Adrenal gland (tissue), 5 donors: ENCODE measurements at regions not wholly inside any gene's neighbourhood (a gene's known extent, or its start where the extent isn't known, plus 50 kb on each side); places are given as distances from the start of the nearest gene placed in this dataset.

Source experiments
- CTCF ChIP-seq, 6 experiments: fragments of 450-650 bp in 4 of 6; fragments of 200-600 bp in 2 of 6; sonication (generic) in 1 of 6; IDR thresholded peaks; 1 replicate in 5 of 6; 2 replicates in 1 of 6; pipeline versions ENCODE4 v1.5.1 to v1.8.0; 2016 to 2021; ENCODE audit warnings: antibody characterized with exemption in 6 of 6, mild to moderate bottlenecking in 2 of 6, moderate library complexity in 1 of 6
- POLR2A ChIP-seq, 2 donors: fragments of 450-650 bp; IDR thresholded peaks; one replicate each; pipeline ENCODE4 v1.6.1; 2017; ENCODE audit warnings: antibody characterized with exemption in 2 of 2, mild to moderate bottlenecking in 2 of 2, moderate library complexity in 1 of 2
- donor health status: DM: no; HTN: no; CAD: no.

DNA sequence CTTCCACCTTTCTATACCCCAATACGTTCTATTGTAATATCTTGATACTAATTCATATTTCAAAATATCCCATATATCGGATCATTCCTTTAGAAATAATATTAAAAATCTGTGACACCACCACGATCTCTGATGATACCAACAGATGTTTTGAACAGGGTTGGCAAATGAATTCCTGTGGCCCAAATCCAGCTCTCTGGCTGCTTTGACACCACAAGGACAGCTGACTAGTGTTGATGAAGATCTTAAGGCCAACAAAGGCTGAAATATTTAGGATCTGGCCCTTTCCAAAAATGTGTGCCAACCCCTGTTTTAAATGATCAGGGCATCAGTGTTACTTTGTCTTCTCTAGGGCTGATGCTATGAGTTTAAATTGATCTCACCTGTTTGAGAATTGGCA is 380.7 kb upstream of the PFKP start:
- TF ChIP-seq CTCF (IDR thresholded peaks at IDR 0.05) (no peak), POLR2A (IDR thresholded peaks at IDR 0.05) (no peak)
